ENCODE measurements at regions not wholly inside any gene's neighbourhood (a gene's known extent, or its start where the extent isn't known, plus 50 kb on each side); places are given as distances from the start of the nearest gene placed in this dataset.

DNA sequence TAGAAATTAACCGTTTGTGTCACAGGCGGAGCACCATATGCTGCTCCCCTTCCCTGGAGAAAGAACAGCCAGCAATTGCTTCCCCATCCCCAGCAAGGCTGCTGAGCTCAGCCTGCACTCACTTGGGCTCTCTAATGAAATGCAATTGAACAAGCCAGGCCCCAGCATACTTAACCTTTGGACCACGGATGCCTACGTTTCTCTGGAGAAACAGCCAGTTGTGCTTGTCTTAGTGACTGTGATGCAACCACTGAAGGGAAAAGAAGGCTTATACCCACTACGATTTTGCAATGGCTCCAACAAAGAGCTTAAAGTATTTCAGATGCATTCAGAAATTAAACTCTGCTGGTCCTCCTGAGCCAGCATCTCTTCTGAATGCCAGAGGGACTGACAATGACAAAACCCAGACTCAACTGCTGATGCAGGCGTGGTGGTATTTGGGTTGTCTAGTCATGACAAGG, 51.3 kb upstream of the SESN3 start:
- no peak for TF ChIP-seq EZH2 (IDR thresholded peaks at IDR 0.05)
- no peak for TF ChIP-seq POLR2AphosphoS5 (IDR thresholded peaks at IDR 0.05; ENCODE audit: borderline replicate concordance, low read depth, low read length)

Measured in SK-N-MC (cell line).